Spinal cord (tissue), 9 donors: ENCODE measurements at regions not wholly inside any gene's neighbourhood (a gene's known extent, or its start where the extent isn't known, plus 50 kb on each side); places are given as distances from the start of the nearest gene placed in this dataset.
A peak's percentile ranks its signal among the peaks of the same experiment; 100 is the strongest.

ENCODE experiments used
- DNase-seq, 6 donors: peaks; one replicate each; pipeline versions ENCODE4 v3.0.0 to v3.0.0-alpha.2; 2013 to 2015; ENCODE audit warnings: low spot score in 6 of 6, low read depth in 4 of 6
- H3K27ac ChIP-seq: one replicate; pipeline ENCODE4 v1.5.1; 2013; ENCODE audit warnings: low read depth, low read length, control low read depth
- H3K27me3 ChIP-seq: one replicate; pipeline ENCODE4 v1.6.1; 2013; ENCODE audit warnings: low read length; ENCODE audit not compliant: control insufficient read depth, insufficient read depth
- H3K36me3 ChIP-seq: one replicate; pipeline ENCODE4 v1.6.1; 2013; ENCODE audit warnings: low read length; ENCODE audit not compliant: control insufficient read depth, insufficient read depth
- H3K4me1 ChIP-seq: one replicate; pipeline ENCODE4 v1.6.1; 2013; ENCODE audit warnings: low read length; ENCODE audit not compliant: control insufficient read depth, insufficient read depth
- H3K4me3 ChIP-seq: one replicate; pipeline ENCODE4 v1.5.1; 2013; ENCODE audit warnings: low read depth, low read length, control low read depth
- H3K9me3 ChIP-seq: one replicate; pipeline ENCODE4 v1.6.1; 2013; ENCODE audit warnings: low read length; ENCODE audit not compliant: control insufficient read depth, insufficient read depth
- WGBS: methylation state at CpG from one replicate; pipeline ENCODE4 v1.1.5; 2013; ENCODE audit warnings: missing lambda C conversion rate; ENCODE audit not compliant: insufficient coverage; 5-methylcytosine and 5-hydroxymethylcytosine counted together
- donor health status: healthy.

DNA sequence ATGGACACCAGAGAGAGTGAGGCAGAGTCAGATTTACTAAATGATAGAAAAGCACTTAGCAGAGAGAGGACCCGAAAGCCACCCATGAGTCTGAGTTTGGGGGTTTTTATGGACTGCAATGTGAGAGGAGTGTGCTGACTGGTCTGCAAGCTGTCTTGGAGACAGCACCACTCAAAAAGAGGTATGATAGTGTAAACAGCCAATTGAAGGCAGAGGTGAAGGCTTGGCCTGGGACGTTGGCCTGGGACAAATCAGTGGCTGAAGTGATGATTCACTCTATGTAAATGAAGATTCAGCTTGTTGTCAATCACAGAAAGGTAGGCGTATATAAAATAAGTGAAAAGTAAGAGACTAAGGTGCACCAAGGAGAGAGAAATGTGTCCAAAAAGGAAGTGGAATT, 217.6 kb upstream of the ZFP42 start:
- 87% methylated on average over 3 of the region's 3 CpGs for WGBS
- Histone ChIP-seq H3K36me3 (no peaks in the 10 kb centered on the region), H3K27ac (no peak overlapping the region), H3K4me1 (no peaks in the 10 kb centered on the region), H3K27me3 (no peaks in the 10 kb centered on the region), H3K9me3 (no peaks in the 10 kb centered on the region), H3K4me3 (no peak overlapping the region)
- DNase-seq, result no peak

DNA sequence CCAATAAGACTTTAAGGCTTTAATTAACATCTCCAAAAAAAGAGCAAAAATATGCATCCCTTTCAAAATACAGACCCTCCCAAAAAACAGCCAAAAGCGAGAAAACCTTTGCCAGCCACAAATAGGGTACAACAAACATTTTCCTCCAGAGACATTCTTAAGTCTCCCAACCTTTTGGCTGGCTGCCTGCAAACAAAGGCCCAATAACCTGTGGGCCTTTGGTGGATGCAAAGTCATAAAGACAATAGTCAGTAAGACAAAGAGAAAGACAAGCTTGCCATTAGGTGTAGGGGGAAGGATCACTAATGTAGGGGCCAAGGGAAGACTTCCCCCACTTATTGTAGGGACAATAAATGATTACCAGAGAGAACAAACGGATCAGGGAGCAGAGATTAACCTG, 215.5 kb upstream of the ZFP42 start:
- H3K27ac ChIP-seq, result no peak overlapping the region
- no peak overlapping the region for H3K4me3 ChIP-seq
- peaks cover 2% of the 10 kb centered on the region for H3K9me3 ChIP-seq
- H3K36me3 ChIP-seq, result no peaks in the 10 kb centered on the region
- WGBS, result no CpG with 5 or more reads among the region's 2 CpGs
- H3K4me1 ChIP-seq, result no peaks in the 10 kb centered on the region
- H3K27me3 ChIP-seq, result no peaks in the 10 kb centered on the region
- DNase-seq, result no peak

- DNase-seq, result peak in 2 of 6 donors; percentile 26 to 52
- peaks cover 2% of the 10 kb centered on the region for H3K9me3 ChIP-seq
- H3K36me3 ChIP-seq, result no peaks in the 10 kb centered on the region
- no peak overlapping the region for H3K27ac ChIP-seq
- H3K4me3 ChIP-seq, result no peak overlapping the region
- no peaks in the 10 kb centered on the region for H3K27me3 ChIP-seq
- WGBS, result 56% methylated on average over 2 of the region's 4 CpGs
- H3K4me1 ChIP-seq, result no peaks in the 10 kb centered on the region
These were observed 213.2 kb upstream of the ZFP42 start for GRCh38 chr4:187782286-187782824.

GRCh38 chr4:187786190-187786589, 209.4 kb upstream of the ZFP42 start:
- H3K27me3 ChIP-seq, result no peaks in the 10 kb centered on the region
- no peaks in the 10 kb centered on the region for H3K36me3 ChIP-seq
- no peak overlapping the region for H3K4me3 ChIP-seq
- no peak overlapping the region for H3K27ac ChIP-seq
- peaks cover 2% of the 10 kb centered on the region for H3K9me3 ChIP-seq
- no peak for DNase-seq
- H3K4me1 ChIP-seq, result no peaks in the 10 kb centered on the region

DNA sequence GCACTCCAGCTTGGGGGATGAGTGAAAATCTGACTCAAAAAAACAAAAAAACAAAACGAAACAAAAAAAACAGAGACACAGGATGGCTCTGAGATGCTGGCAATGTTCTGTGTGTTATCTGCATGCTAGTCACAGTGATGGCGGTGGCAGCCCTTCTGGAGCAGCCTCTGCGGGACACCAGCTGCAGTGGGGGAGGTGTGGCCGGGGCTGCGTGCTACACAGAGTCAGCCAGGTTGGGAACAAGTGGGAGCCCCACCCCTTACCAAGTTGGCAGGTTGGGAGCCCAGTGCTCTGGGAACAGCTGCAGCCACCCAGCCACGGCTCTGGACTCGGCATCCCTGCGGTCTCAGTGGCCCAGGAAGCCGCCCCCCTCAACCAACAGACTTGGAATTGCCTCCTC, 206.5 kb upstream of the ZFP42 start:
- H3K4me1 ChIP-seq, result no peaks in the 10 kb centered on the region

DNA sequence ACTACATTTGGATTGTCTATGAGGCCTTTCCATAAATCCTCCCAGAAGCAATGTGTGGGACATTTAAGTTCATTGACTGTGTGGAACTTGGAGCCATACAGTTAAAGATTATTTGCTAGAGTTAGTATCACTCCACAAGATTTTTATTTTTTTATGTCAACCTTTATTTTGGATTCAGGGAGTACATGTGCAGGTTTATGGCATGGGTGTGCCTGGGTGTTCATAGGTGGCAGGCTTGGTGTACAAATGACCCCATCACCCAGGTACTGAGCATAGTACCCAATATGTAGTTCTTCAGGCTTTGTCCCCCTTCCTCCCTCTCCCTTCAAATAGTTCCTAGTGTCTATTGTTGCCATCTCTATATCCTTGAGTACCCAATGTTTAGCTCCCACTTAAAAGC, 199.8 kb upstream of the ZFP42 start:
- H3K9me3 ChIP-seq, result peaks cover 5% of the 10 kb centered on the region
- no peaks in the 10 kb centered on the region for H3K36me3 ChIP-seq
- no peak overlapping the region for H3K4me3 ChIP-seq
- DNase-seq, result no peak
- no peaks in the 10 kb centered on the region for H3K27me3 ChIP-seq
- H3K27ac ChIP-seq, result no peak overlapping the region
- no peaks in the 10 kb centered on the region for H3K4me1 ChIP-seq

More for the DNA sequence above, 206.5 kb upstream of the ZFP42 start:
- Histone ChIP-seq H3K4me3 (no peak overlapping the region), H3K27ac (no peak overlapping the region), H3K36me3 (no peaks in the 10 kb centered on the region), H3K9me3 (peaks cover 2% of the 10 kb centered on the region), H3K27me3 (no peaks in the 10 kb centered on the region)
- no peak for DNase-seq
- WGBS, result 96% methylated on average over 9 of the region's 9 CpGs

GRCh38 chr4:187798385-187798784, 197.2 kb upstream of the ZFP42 start:
- Histone ChIP-seq H3K36me3 (no peaks in the 10 kb centered on the region), H3K4me1 (no peaks in the 10 kb centered on the region), H3K4me3 (no peak overlapping the region), H3K9me3 (peaks cover 5% of the 10 kb centered on the region), H3K27me3 (no peaks in the 10 kb centered on the region), H3K27ac (no peak overlapping the region)
- WGBS, result 86% methylated on average over 7 of the region's 8 CpGs
- no peak for DNase-seq

- no CpG with 5 or more reads among the region's 2 CpGs for WGBS
These were observed 195.8 kb upstream of the ZFP42 start for GRCh38 chr4:187799735-187800134.

DNA sequence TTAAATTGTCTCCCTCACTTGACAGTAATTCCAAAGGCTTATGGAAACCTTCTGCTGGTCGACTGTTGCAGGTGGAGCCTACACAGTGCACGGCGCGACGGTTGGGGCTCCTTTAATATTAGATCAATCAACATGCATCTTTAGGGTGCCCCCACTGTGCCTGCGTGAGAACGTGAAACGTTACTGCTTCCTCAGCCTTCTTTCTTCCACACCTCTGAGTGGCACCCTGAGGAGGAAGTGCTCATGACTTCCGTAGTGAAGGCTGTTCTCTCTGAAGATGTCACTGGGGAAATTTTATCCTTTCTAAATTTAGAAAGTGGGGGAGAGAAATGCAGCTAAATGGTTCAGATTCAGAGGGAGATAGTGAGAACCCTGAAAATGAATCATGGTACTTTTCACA, 184.0 kb upstream of the ZFP42 start:
- no peaks in the 10 kb centered on the region for H3K4me1 ChIP-seq
- no peaks in the 10 kb centered on the region for H3K27me3 ChIP-seq
- H3K9me3 ChIP-seq, result no peaks in the 10 kb centered on the region
- no peaks in the 10 kb centered on the region for H3K36me3 ChIP-seq
- peak in 1 of 6 donors; percentile 20 for DNase-seq
- no peak overlapping the region for H3K27ac ChIP-seq
- WGBS, result 85% methylated on average over 5 of the region's 9 CpGs
- H3K4me3 ChIP-seq, result no peak overlapping the region

More at GRCh38 chr4:187799735-187800134, 195.8 kb upstream of the ZFP42 start:
- DNase-seq, result no peak
- H3K27me3 ChIP-seq, result no peaks in the 10 kb centered on the region
- no peak overlapping the region for H3K27ac ChIP-seq
- H3K9me3 ChIP-seq, result peaks cover 5% of the 10 kb centered on the region
- H3K4me3 ChIP-seq, result no peak overlapping the region
- no peaks in the 10 kb centered on the region for H3K4me1 ChIP-seq
- H3K36me3 ChIP-seq, result no peaks in the 10 kb centered on the region

- Histone ChIP-seq H3K4me1 (no peaks in the 10 kb centered on the region), H3K36me3 (no peaks in the 10 kb centered on the region), H3K4me3 (no peak overlapping the region), H3K9me3 (no peaks in the 10 kb centered on the region), H3K27me3 (no peaks in the 10 kb centered on the region), H3K27ac (no peak overlapping the region)
- 81% methylated on average over 26 of the region's 28 CpGs for WGBS
- peak in 1 of 6 donors; percentile 47 for DNase-seq
These were observed 180.7 kb upstream of the ZFP42 start for GRCh38 chr4:187814737-187815465.
